ENCODE measurements at regions not wholly inside any gene's neighbourhood (a gene's known extent, or its start where the extent isn't known, plus 50 kb on each side); places are given as distances from the start of the nearest gene placed in this dataset.

DNA sequence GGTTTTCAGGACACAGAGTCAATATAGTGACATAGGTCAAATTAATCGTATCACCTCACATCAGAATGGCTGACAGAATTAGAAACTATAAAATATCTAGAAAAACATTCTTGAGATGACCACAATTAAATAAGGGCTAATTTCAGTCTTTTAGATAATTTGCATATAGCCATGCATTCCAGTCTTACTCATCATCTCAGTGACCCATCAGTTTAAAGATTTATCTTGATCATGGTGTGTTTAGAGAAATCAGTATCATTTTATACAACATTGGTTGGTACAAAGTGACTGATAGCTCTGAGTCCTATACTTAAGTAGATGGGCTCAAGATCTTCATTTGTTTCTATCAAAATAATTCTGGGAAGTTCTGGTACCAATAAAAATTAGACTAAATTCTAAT lies 262.3 kb upstream of the SNX7 start:
- DNase-seq (ENCODE audit: low read depth): no peak
- H3K9me3 ChIP-seq (ENCODE audit: control insufficient read depth, low read length): no peaks in the 10 kb centered on the region
- H3K9ac ChIP-seq (ENCODE audit: low read length): no peak overlapping the region
- H3K27me3 ChIP-seq (replicated peaks; ENCODE audit: control insufficient read depth, insufficient read depth, low read length): no peaks in the 10 kb centered on the region
- no peak overlapping the region for H3K4me3 ChIP-seq (ENCODE audit: low read length)
- H3K4me1 ChIP-seq (ENCODE audit: control insufficient read depth, insufficient read depth, low read length): no peaks in the 10 kb centered on the region
- H3K36me3 ChIP-seq (ENCODE audit: control insufficient read depth, insufficient read depth, low read length, severe bottlenecking): no peaks in the 10 kb centered on the region

DNA sequence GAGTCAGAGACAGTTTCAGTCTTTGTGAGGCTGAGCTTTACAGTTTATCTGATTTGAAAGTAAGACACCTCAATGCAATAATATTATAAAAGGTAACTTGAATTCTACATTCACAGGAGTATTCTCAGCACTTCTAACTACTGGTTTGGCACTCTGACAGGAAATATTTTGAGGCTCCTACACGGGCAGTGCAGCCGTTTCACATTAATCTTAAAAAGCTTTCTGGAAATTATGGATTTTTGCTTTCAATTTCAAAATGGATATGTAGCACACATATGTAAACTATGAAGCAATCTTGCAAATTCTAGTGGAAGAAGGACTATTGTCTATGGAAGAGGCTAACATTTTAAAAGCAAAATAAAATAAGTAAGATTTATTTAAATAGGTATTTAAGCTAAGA lies 262.9 kb upstream of the SNX7 start:
- no peak overlapping the region for H3K9ac ChIP-seq (ENCODE audit: low read length)
- no peaks in the 10 kb centered on the region for H3K9me3 ChIP-seq (ENCODE audit: control insufficient read depth, low read length)
- H3K4me3 ChIP-seq (ENCODE audit: low read length): peak overlapping the region; percentile 43
- no peaks in the 10 kb centered on the region for H3K4me1 ChIP-seq (ENCODE audit: control insufficient read depth, insufficient read depth, low read length)
- H3K27me3 ChIP-seq (replicated peaks; ENCODE audit: control insufficient read depth, insufficient read depth, low read length): no peaks in the 10 kb centered on the region
- DNase-seq (ENCODE audit: low read depth): peak; percentile 44
- no peaks in the 10 kb centered on the region for H3K36me3 ChIP-seq (ENCODE audit: control insufficient read depth, insufficient read depth, low read length, severe bottlenecking)

DNA sequence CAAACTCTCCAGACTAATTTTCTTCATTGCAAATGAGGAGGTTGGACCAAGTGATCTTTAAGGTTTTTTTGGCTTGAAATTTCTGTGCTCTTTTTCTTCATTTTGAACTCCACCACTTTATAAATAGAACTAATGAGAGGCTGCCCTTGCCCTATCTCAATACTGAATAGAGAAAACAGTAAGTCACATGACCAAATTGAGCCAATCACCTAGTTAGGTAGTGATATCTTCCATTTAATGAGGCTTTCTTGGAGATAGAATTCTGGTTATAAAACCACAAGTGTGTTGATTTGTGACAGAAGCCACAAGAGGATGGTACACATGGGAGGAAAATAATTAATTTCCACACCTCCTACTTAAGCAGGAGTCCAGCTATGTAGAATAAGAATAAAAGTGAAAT lies 263.4 kb upstream of the SNX7 start:
- no peaks in the 10 kb centered on the region for H3K36me3 ChIP-seq (ENCODE audit: control insufficient read depth, insufficient read depth, low read length, severe bottlenecking)
- no peaks in the 10 kb centered on the region for H3K4me1 ChIP-seq (ENCODE audit: control insufficient read depth, insufficient read depth, low read length)
- H3K9me3 ChIP-seq (ENCODE audit: control insufficient read depth, low read length): no peaks in the 10 kb centered on the region
- H3K27me3 ChIP-seq (replicated peaks; ENCODE audit: control insufficient read depth, insufficient read depth, low read length): no peaks in the 10 kb centered on the region
- DNase-seq (ENCODE audit: low read depth): no peak
- no peak overlapping the region for H3K4me3 ChIP-seq (ENCODE audit: low read length)
- H3K9ac ChIP-seq (ENCODE audit: low read length): no peak overlapping the region

DNA sequence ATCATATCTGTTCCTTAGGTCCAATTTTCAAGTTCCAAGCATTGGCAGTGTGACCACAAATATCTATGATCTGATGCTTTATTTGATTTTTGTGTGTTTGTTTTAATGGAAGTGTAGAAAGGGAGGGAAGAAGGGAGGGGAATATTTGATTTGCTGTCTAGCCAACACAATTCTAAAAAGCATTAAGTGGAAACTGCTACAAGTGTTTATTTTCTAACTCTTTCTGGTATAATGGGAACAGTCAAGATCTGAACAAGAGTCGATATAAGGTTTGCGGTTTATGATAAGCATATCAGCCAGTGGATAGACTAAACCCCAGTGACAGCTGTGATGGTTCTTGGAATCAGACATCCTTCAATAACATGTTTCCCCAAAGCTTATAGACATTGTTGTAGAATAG lies 267.8 kb upstream of the SNX7 start:
- no peak for DNase-seq (ENCODE audit: low read depth)
- Histone ChIP-seq H3K9ac (ENCODE audit: low read length) (no peak overlapping the region), H3K36me3 (ENCODE audit: control insufficient read depth, insufficient read depth, low read length, severe bottlenecking) (no peaks in the 10 kb centered on the region), H3K27me3 (replicated peaks; ENCODE audit: control insufficient read depth, insufficient read depth, low read length) (no peaks in the 10 kb centered on the region), H3K4me1 (ENCODE audit: control insufficient read depth, insufficient read depth, low read length) (no peaks in the 10 kb centered on the region), H3K4me3 (ENCODE audit: low read length) (no peak overlapping the region), H3K9me3 (ENCODE audit: control insufficient read depth, low read length) (no peaks in the 10 kb centered on the region)

DNA sequence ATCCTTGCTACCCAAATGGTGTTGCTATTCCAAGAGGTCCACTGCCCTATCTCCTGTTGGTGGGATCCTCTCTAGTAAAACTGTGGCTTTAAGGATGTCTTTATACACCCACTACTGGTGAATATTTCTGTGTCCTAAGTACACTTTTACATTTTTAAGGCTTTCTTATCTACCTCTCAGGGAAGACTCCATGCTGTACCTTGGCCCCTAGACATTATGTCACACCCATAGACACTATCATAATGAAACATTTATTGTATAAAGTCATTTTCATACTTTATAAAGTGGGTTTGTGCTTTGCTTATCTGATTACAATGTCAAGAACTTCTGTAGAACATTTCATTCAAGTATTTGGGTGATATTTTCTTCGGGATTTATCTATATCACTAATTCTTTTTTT lies 270.3 kb upstream of the SNX7 start:
- Histone ChIP-seq H3K9ac (ENCODE audit: low read length) (no peak overlapping the region), H3K4me1 (ENCODE audit: control insufficient read depth, insufficient read depth, low read length) (peaks cover 5% of the 10 kb centered on the region), H3K9me3 (ENCODE audit: control insufficient read depth, low read length) (no peaks in the 10 kb centered on the region), H3K36me3 (ENCODE audit: control insufficient read depth, insufficient read depth, low read length, severe bottlenecking) (no peaks in the 10 kb centered on the region), H3K4me3 (ENCODE audit: low read length) (no peak overlapping the region), H3K27me3 (replicated peaks; ENCODE audit: control insufficient read depth, insufficient read depth, low read length) (no peaks in the 10 kb centered on the region)
- no peak for DNase-seq (ENCODE audit: low read depth)

DNA sequence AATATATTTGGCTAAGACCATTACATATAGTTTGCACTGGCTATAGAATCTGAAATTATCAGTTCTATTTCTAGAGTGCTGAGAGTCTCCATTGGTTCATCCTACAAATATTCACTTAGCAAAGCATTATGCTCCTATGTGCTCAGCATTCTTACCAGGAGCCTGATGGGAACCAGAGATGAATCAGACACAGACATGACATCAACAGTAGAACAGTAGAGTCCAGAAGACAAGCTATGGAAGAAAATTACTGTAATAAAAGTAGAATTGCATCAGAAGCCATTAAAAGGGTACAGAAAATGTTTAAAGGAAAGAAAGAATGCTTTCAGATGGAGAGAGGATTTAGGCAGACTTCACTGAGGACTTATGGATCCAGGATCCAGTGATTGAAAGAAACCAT lies 271.7 kb upstream of the SNX7 start:
- peaks cover 5% of the 10 kb centered on the region for H3K4me1 ChIP-seq (ENCODE audit: control insufficient read depth, insufficient read depth, low read length)
- no peaks in the 10 kb centered on the region for H3K27me3 ChIP-seq (replicated peaks; ENCODE audit: control insufficient read depth, insufficient read depth, low read length)
- no peak overlapping the region for H3K9ac ChIP-seq (ENCODE audit: low read length)
- no peaks in the 10 kb centered on the region for H3K36me3 ChIP-seq (ENCODE audit: control insufficient read depth, insufficient read depth, low read length, severe bottlenecking)
- no peak overlapping the region for H3K4me3 ChIP-seq (ENCODE audit: low read length)
- no peaks in the 10 kb centered on the region for H3K9me3 ChIP-seq (ENCODE audit: control insufficient read depth, low read length)
- DNase-seq (ENCODE audit: low read depth): peak; percentile 65

DNA sequence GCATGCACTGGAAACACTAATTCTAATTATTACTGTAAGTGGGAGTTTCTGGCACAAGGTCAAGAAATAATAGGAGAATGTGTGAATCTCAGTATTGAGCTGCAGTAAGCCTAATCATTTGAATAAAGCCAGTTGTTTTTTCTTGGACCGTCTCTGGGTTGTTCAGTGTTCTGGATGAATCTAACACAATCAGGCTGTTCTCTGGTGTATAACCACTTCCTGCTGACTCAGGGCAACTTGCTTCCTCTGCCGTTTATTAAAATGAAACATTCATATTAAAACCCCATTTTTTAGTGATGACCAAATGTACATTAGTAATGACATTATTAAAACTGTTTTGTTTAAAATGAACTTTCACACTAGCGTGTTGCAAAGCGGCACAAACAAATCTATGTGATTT lies 273.1 kb upstream of the SNX7 start:
- Histone ChIP-seq H3K9ac (ENCODE audit: low read length) (peak overlapping the region; percentile 5), H3K36me3 (ENCODE audit: control insufficient read depth, insufficient read depth, low read length, severe bottlenecking) (no peaks in the 10 kb centered on the region)
- DNase-seq (ENCODE audit: low read depth): peak; percentile 44

DNA sequence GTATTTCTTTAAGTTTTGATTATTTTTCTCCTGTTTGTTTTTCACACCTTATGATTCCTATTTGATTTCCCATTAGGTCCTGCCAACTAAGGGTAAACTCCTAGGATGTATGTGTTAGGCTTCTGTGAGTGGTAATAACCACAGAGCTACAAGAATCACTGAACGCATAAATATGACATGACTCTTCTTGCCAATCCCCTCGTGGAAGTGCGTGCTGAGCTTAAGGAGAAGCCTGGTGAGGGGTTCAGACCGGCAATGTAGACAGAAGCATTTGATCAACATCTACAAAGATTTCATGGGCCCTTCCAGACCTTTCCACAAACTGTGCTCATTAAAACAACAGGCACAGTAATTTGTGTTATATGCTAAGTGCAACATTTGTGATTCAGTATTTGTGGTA lies 273.8 kb upstream of the SNX7 start:
- no peak for DNase-seq (ENCODE audit: low read depth)
- no peaks in the 10 kb centered on the region for H3K36me3 ChIP-seq (ENCODE audit: control insufficient read depth, insufficient read depth, low read length, severe bottlenecking)
- H3K27me3 ChIP-seq (replicated peaks; ENCODE audit: control insufficient read depth, insufficient read depth, low read length): no peaks in the 10 kb centered on the region
- peaks cover 5% of the 10 kb centered on the region for H3K4me1 ChIP-seq (ENCODE audit: control insufficient read depth, insufficient read depth, low read length)
- H3K9ac ChIP-seq (ENCODE audit: low read length): no peak overlapping the region
- H3K4me3 ChIP-seq (ENCODE audit: low read length): no peak overlapping the region
- H3K9me3 ChIP-seq (ENCODE audit: control insufficient read depth, low read length): no peaks in the 10 kb centered on the region

More for the DNA sequence above, 273.1 kb upstream of the SNX7 start:
- Histone ChIP-seq H3K9me3 (ENCODE audit: control insufficient read depth, low read length) (no peaks in the 10 kb centered on the region), H3K4me3 (ENCODE audit: low read length) (peak overlapping the region; percentile 62), H3K27me3 (replicated peaks; ENCODE audit: control insufficient read depth, insufficient read depth, low read length) (no peaks in the 10 kb centered on the region), H3K4me1 (ENCODE audit: control insufficient read depth, insufficient read depth, low read length) (peaks cover 5% of the 10 kb centered on the region)

DNA sequence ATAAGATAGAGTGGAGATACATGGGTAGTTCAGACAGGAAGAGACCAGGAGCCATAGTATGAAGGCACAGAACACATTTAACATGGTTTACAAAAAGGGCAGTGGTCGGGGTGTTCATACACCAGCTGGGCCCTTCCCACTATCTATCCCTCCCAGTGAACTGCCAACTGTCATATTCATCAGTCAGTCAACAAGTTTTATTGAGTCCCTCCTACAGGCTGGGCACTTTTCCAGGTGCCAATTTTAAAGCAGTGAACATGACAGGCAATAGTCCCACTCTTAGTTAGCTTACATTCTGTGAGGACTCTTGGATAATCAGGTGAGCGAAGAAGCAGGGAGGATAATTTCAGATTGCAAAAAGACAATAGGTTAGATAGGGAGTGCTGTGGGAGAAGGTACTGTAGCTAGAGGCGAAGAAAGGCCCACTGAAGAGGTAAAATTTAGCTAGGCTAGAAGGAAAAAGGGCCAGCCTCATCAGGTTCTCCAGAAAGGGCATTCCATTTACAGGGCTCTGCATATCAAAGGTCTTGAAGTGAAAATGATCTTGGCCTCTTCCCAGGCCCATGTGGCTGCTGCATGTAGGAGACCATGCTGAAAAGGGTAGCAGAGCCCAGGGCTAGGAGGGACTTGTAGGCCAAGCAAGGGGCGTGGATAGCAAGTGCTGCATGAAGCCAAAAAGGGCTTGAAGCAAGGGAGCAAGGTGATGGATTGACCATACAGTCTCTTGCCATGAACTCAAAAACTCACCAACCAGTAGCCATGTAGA lies 274.7 kb upstream of the SNX7 start:
- Histone ChIP-seq H3K27me3 (replicated peaks; ENCODE audit: control insufficient read depth, insufficient read depth, low read length) (no peaks in the 10 kb centered on the region), H3K36me3 (ENCODE audit: control insufficient read depth, insufficient read depth, low read length, severe bottlenecking) (no peaks in the 10 kb centered on the region), H3K4me1 (ENCODE audit: control insufficient read depth, insufficient read depth, low read length) (peaks cover 5% of the 10 kb centered on the region), H3K9me3 (ENCODE audit: control insufficient read depth, low read length) (no peaks in the 10 kb centered on the region), H3K9ac (ENCODE audit: low read length) (no peak overlapping the region), H3K4me3 (ENCODE audit: low read length) (no peak overlapping the region)
- no peak for DNase-seq (ENCODE audit: low read depth)

DNA sequence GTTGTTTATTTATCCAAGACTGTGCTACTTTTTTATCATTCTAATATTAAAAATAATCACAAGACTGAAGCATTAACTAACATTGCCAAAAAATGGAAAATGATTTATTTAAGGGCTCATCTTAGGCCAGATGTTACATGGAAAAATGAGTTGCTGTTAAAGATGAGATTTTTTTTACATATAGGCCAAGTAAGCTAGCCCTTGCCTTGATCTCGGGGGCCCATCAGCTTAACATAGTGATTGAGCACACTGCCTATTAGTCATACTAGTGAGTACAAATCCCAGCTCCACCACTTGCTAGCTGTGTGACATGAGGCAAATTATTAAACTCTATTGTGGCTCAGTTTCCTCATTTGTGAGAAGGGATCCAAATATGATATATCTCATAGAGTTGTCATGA lies 275.9 kb upstream of the SNX7 start:
- no peaks in the 10 kb centered on the region for H3K36me3 ChIP-seq (ENCODE audit: control insufficient read depth, insufficient read depth, low read length, severe bottlenecking)

DNA sequence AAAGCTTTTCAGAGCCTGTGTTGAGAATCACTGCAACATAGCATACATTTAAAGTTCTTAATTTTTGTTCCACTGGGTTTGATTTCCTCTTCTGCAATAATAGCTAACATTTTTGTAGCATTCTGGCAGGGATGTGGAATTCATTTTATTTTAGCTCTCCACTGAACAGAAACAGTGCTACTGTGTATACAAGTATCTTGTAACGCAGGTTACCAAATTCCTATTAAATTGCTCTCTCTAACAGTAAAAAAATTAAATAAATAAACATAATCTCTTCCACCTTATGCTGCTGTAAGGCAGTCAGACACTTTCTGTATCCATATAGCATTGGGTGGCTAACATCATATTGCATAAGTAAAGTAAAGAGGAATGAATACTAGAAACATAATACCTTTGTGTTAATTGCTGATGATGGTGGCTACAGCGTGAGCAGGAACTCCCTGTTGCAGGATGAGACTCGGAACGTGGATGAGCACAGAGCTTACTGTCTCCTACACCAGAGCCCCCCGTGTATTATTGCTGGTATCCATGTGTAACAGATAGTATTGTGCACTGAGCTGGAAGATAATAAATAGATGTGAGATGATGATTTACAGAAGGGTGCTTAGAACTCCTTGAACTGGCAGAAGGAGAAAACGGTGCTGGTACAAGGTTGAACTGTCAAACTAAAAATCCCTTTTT lies 276.9 kb upstream of the SNX7 start:
- Histone ChIP-seq H3K4me1 (ENCODE audit: control insufficient read depth, insufficient read depth, low read length) (peaks cover 5% of the 10 kb centered on the region), H3K9me3 (ENCODE audit: control insufficient read depth, low read length) (no peaks in the 10 kb centered on the region), H3K9ac (ENCODE audit: low read length) (no peak overlapping the region), H3K36me3 (ENCODE audit: control insufficient read depth, insufficient read depth, low read length, severe bottlenecking) (no peaks in the 10 kb centered on the region), H3K27me3 (replicated peaks; ENCODE audit: control insufficient read depth, insufficient read depth, low read length) (no peaks in the 10 kb centered on the region), H3K4me3 (ENCODE audit: low read length) (no peak overlapping the region)
- DNase-seq (ENCODE audit: low read depth): peak; percentile 39

More for the DNA sequence above, 275.9 kb upstream of the SNX7 start:
- Histone ChIP-seq H3K4me3 (ENCODE audit: low read length) (no peak overlapping the region), H3K27me3 (replicated peaks; ENCODE audit: control insufficient read depth, insufficient read depth, low read length) (no peaks in the 10 kb centered on the region), H3K4me1 (ENCODE audit: control insufficient read depth, insufficient read depth, low read length) (peaks cover 5% of the 10 kb centered on the region), H3K9me3 (ENCODE audit: control insufficient read depth, low read length) (no peaks in the 10 kb centered on the region), H3K9ac (ENCODE audit: low read length) (no peak overlapping the region)
- DNase-seq (ENCODE audit: low read depth): no peak
